ENCODE measurements at regions not wholly inside any gene's neighbourhood (a gene's known extent, or its start where the extent isn't known, plus 50 kb on each side); places are given as distances from the start of the nearest gene placed in this dataset.

DNA sequence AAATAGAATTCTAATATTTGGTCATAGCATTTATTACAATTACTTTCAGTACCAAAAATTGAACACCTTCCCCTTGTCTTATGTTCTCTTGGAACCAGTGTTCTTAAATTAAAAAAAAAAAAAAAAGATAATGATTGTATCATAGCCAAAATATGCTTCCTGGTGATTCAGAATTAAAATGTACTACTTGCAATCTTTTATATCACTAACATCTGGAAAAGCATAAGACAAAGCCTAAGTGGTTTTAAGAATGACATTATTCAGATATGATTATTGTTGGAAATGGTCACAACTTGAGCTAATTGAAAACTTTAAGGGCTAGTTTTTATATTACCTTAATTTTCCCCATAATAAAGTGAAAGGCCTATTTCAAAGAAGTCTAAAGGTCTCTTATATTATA lies 493.3 kb upstream of the MARCKS start:
- TF ChIP-seq POLR2A (IDR thresholded peaks at IDR 0.05): no peak
- TF ChIP-seq, protein P1, sequence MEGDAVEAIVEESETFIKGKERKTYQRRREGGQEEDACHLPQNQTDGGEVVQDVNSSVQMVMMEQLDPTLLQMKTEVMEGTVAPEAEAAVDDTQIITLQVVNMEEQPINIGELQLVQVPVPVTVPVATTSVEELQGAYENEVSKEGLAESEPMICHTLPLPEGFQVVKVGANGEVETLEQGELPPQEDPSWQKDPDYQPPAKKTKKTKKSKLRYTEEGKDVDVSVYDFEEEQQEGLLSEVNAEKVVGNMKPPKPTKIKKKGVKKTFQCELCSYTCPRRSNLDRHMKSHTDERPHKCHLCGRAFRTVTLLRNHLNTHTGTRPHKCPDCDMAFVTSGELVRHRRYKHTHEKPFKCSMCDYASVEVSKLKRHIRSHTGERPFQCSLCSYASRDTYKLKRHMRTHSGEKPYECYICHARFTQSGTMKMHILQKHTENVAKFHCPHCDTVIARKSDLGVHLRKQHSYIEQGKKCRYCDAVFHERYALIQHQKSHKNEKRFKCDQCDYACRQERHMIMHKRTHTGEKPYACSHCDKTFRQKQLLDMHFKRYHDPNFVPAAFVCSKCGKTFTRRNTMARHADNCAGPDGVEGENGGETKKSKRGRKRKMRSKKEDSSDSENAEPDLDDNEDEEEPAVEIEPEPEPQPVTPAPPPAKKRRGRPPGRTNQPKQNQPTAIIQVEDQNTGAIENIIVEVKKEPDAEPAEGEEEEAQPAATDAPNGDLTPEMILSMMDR (IDR thresholded peaks at IDR 0.05): no peak

Measured in esophagus squamous epithelium (tissue), 4 donors.